Loucy (cell line): ENCODE measurements at regions not wholly inside any gene's neighbourhood (a gene's known extent, or its start where the extent isn't known, plus 50 kb on each side); places are given as distances from the start of the nearest gene placed in this dataset.

ENCODE experiments used
- H2AFZ ChIP-seq: fragments of 200-600 bp; sonication (generic); 2 replicates; pipeline ENCODE4 v1.6.0; 2016; ENCODE audit warnings: antibody characterized with exemption, mild to moderate bottlenecking, low read length, moderate library complexity
- H3F3A ChIP-seq: fragments of 200-600 bp; 2 replicates; pipeline ENCODE4 v1.6.0; 2016; ENCODE audit warnings: antibody characterized with exemption, low read depth, mild to moderate bottlenecking
- H3K27me3 ChIP-seq: fragments of 200-600 bp; sonication (generic); 2 replicates; pipeline ENCODE4 v1.6.1; 2014; ENCODE audit warnings: low read length, mild to moderate bottlenecking; ENCODE audit not compliant: insufficient read depth, poor library complexity, severe bottlenecking
- H3K36me3 ChIP-seq: fragments of 200-600 bp; sonication (generic); 2 replicates; pipeline ENCODE4 v1.6.1; 2016; ENCODE audit warnings: low read length; ENCODE audit not compliant: insufficient read depth
- H3K4me1 ChIP-seq: fragments of 200-600 bp; sonication (generic); 2 replicates; pipeline ENCODE4 v1.5.1; 2014; ENCODE audit warnings: low read length, mild to moderate bottlenecking; ENCODE audit not compliant: insufficient read depth, poor library complexity, severe bottlenecking
- H3K4me2 ChIP-seq: fragments of 200-600 bp; sonication (generic); 2 replicates; pipeline ENCODE4 v1.6.0; 2014; ENCODE audit warnings: antibody characterized with exemption, low read length, low read depth, mild to moderate bottlenecking; ENCODE audit not compliant: poor library complexity, severe bottlenecking
- H3K4me3 ChIP-seq: fragments of 200-600 bp; sonication (generic); 2 replicates; pipeline ENCODE4 v1.5.1; 2014; ENCODE audit warnings: low read length, mild to moderate bottlenecking, mixed read lengths; ENCODE audit not compliant: poor library complexity, severe bottlenecking
- H3K79me2 ChIP-seq: fragments of 200-600 bp; sonication (generic); 2 replicates; pipeline ENCODE4 v1.6.1; 2014; ENCODE audit warnings: low read length; ENCODE audit not compliant: insufficient read depth
- H3K9ac ChIP-seq: fragments of 200-600 bp; sonication (generic); 2 replicates; pipeline ENCODE4 v1.6.0; 2014; ENCODE audit warnings: mild to moderate bottlenecking, low read depth, low read length, moderate library complexity; ENCODE audit not compliant: poor library complexity, severe bottlenecking
- H3K9me2 ChIP-seq: fragments of 200-600 bp; sonication (generic); replicated peaks from 2 replicates; pipeline ENCODE4 v1.6.1; 2016; ENCODE audit warnings: low read depth, low read length, mixed read lengths
- H3K9me3 ChIP-seq: fragments of 200-600 bp; sonication (generic); 2 replicates; pipeline ENCODE4 v1.6.1; 2014; ENCODE audit warnings: mild to moderate bottlenecking, antibody characterized with exemption, low read length, low read depth; ENCODE audit not compliant: insufficient read depth
- H4K20me1 ChIP-seq: fragments of 200-600 bp; sonication (generic); 2 replicates; pipeline ENCODE4 v1.6.0; 2014; ENCODE audit warnings: antibody characterized with exemption, low read length, mild to moderate bottlenecking; ENCODE audit not compliant: insufficient read depth, poor library complexity, severe bottlenecking
- EZH2phosphoT487 ChIP-seq: fragments of 200-600 bp; IDR thresholded peaks from 2 replicates; pipeline ENCODE4 v1.6.1; 2018; ENCODE audit warnings: antibody characterized with exemption, mild to moderate bottlenecking, moderate library complexity, borderline replicate concordance
- TF ChIP-seq, protein P1 (sequence below): fragments of 200-600 bp; sonication (generic); conservative IDR thresholded peaks from 2 replicates; pipeline ENCODE4 v1.5.1; 2014; ENCODE audit warnings: mild to moderate bottlenecking, antibody characterized with exemption, low read length

- no peaks in the 10 kb centered on the region for H3K36me3 ChIP-seq
- no peak overlapping the region for H2AFZ ChIP-seq
- H3K4me2 ChIP-seq = no peak overlapping the region
These were observed 684.0 kb downstream of the CDH11 start for GRCh38 chr16:64437706-64438324.

GRCh38 chr16:64434526-64435069, 687.3 kb downstream of the CDH11 start:
- no peaks in the 10 kb centered on the region for H3K9me3 ChIP-seq
- no peaks in the 10 kb centered on the region for H3K36me3 ChIP-seq
- H3F3A ChIP-seq = no peaks in the 10 kb centered on the region
- no peak overlapping the region for H3K4me2 ChIP-seq
- H2AFZ ChIP-seq = no peak overlapping the region
- no peak overlapping the region for H3K9ac ChIP-seq
- no peaks in the 10 kb centered on the region for H3K4me1 ChIP-seq
- H3K4me3 ChIP-seq = no peak overlapping the region
- H3K9me2 ChIP-seq = no peaks in the 10 kb centered on the region
- no peaks in the 10 kb centered on the region for H3K27me3 ChIP-seq
- no peaks in the 10 kb centered on the region for H4K20me1 ChIP-seq
- TF ChIP-seq, protein P1, sequence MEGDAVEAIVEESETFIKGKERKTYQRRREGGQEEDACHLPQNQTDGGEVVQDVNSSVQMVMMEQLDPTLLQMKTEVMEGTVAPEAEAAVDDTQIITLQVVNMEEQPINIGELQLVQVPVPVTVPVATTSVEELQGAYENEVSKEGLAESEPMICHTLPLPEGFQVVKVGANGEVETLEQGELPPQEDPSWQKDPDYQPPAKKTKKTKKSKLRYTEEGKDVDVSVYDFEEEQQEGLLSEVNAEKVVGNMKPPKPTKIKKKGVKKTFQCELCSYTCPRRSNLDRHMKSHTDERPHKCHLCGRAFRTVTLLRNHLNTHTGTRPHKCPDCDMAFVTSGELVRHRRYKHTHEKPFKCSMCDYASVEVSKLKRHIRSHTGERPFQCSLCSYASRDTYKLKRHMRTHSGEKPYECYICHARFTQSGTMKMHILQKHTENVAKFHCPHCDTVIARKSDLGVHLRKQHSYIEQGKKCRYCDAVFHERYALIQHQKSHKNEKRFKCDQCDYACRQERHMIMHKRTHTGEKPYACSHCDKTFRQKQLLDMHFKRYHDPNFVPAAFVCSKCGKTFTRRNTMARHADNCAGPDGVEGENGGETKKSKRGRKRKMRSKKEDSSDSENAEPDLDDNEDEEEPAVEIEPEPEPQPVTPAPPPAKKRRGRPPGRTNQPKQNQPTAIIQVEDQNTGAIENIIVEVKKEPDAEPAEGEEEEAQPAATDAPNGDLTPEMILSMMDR = no peak
- TF ChIP-seq EZH2phosphoT487 = no peak
- H3K79me2 ChIP-seq = no peaks in the 10 kb centered on the region

More at GRCh38 chr16:64437706-64438324, 684.0 kb downstream of the CDH11 start:
- Histone ChIP-seq H3K79me2 (no peaks in the 10 kb centered on the region), H3K4me3 (no peak overlapping the region), H4K20me1 (no peaks in the 10 kb centered on the region), H3K9me2 (no peaks in the 10 kb centered on the region), H3K27me3 (no peaks in the 10 kb centered on the region), H3K9me3 (no peaks in the 10 kb centered on the region), H3K4me1 (no peaks in the 10 kb centered on the region), H3F3A (no peaks in the 10 kb centered on the region), H3K9ac (no peak overlapping the region)
- TF ChIP-seq EZH2phosphoT487 = no peak
- TF ChIP-seq, protein P1 = no peak

DNA sequence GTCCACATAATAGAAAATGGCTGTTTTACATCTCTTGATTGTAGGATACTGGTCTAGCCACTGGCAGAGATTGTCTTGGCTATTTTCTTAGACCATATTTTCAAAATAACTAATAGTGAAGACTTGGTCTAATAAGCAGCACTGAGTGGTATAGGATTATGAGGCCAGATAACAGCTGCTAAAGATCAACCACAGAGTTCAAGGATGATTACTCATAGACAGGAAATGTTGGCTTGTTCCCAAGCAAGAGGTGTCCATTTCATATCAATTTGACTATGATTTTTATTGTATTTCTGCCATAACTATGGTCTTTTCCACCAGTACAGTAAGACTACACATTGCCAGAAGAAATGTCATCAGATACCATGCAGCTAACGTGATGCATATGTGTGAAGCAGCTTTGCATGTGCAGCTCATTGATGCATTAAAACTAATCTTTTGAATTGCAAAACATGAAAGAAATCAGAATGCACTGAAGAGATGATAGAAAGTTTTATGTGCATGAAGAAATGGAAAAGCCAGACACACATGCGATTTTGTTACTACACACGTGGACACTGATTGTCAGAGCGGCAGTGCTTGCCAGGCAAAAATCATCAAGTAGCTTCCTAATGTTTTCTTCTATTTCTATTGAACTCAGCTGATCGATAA, 693.3 kb downstream of the CDH11 start:
- H2AFZ ChIP-seq = no peak overlapping the region
- H3K4me3 ChIP-seq = no peak overlapping the region

More for the DNA sequence above, 693.3 kb downstream of the CDH11 start:
- H3K9me2 ChIP-seq = no peaks in the 10 kb centered on the region
- H3K4me2 ChIP-seq = no peak overlapping the region
- no peaks in the 10 kb centered on the region for H3K36me3 ChIP-seq
- H3K27me3 ChIP-seq = no peaks in the 10 kb centered on the region
- H3F3A ChIP-seq = no peaks in the 10 kb centered on the region
- no peaks in the 10 kb centered on the region for H4K20me1 ChIP-seq
- no peaks in the 10 kb centered on the region for H3K79me2 ChIP-seq
- H3K4me1 ChIP-seq = no peaks in the 10 kb centered on the region
- TF ChIP-seq, protein P1 = no peak
- no peak for TF ChIP-seq EZH2phosphoT487
- H3K9me3 ChIP-seq = no peaks in the 10 kb centered on the region
- H3K9ac ChIP-seq = no peak overlapping the region
